Vagina (tissue), 2 donors: ENCODE measurements at regions not wholly inside any gene's neighbourhood (a gene's known extent, or its start where the extent isn't known, plus 50 kb on each side); places are given as distances from the start of the nearest gene placed in this dataset.
A peak's percentile ranks its signal among the peaks of the same experiment; 100 is the strongest.

ENCODE experiments used
- DNase-seq, 2 donors: peaks; one replicate each; pipeline ENCODE4 v3.0.0-alpha.2; 2017; ENCODE audit errors: extremely low spot score in 2 of 2
- H3K27ac ChIP-seq: fragments of 200-600 bp; sonication (generic); one replicate; pipeline ENCODE4 v1.5.1; 2019
- H3K27me3 ChIP-seq: fragments of 200-600 bp; sonication (generic); one replicate; pipeline ENCODE4 v1.5.1; 2019
- H3K36me3 ChIP-seq, 2 donors: fragments of 200-600 bp; sonication (generic); one replicate each; pipeline ENCODE4 v1.5.1; 2017 to 2019
- H3K4me1 ChIP-seq: fragments of 200-600 bp; sonication (generic); one replicate; pipeline ENCODE4 v1.5.1; 2019
- H3K4me3 ChIP-seq, 2 donors: fragments of 200-600 bp; sonication (generic); 1 replicate in 1 of 2; 2 replicates in 1 of 2; pipeline ENCODE4 v1.5.1; 2016 to 2019
- H3K9me3 ChIP-seq: fragments of 200-600 bp; sonication (generic); one replicate; pipeline ENCODE4 v1.5.1; 2019
- CTCF ChIP-seq, 3 experiments: fragments of 450-650 bp in 2 of 3; fragments of 200-600 bp in 1 of 3; sonication (generic) in 1 of 3; IDR thresholded peaks; one replicate each; pipeline ENCODE4 v1.5.1; 2017 to 2019; ENCODE audit warnings: antibody characterized with exemption in 3 of 3, mild to moderate bottlenecking in 2 of 3, moderate library complexity in 2 of 3
- POLR2A ChIP-seq, 2 donors: fragments of 450-650 bp; IDR thresholded peaks; one replicate each; pipeline ENCODE4 v1.6.1; 2017; ENCODE audit warnings: antibody characterized with exemption in 2 of 2, mild to moderate bottlenecking in 2 of 2, moderate library complexity in 2 of 2
- POLR2AphosphoS5 ChIP-seq, 2 donors: sonication (generic); formaldehyde crosslinking; IDR thresholded peaks; one replicate each; pipeline ENCODE4 v1.9.0; 2017; ENCODE audit warnings: antibody characterized with exemption in 2 of 2, mild to moderate bottlenecking in 2 of 2, low read depth in 1 of 2; ENCODE audit not compliant: insufficient read depth in 1 of 2
- intact Hi-C: fragments of 100-400 bp; cut with DNase I; formaldehyde crosslinking; loops from one replicate; pipeline ENCODE4 v1.15.1; 2023

DNA sequence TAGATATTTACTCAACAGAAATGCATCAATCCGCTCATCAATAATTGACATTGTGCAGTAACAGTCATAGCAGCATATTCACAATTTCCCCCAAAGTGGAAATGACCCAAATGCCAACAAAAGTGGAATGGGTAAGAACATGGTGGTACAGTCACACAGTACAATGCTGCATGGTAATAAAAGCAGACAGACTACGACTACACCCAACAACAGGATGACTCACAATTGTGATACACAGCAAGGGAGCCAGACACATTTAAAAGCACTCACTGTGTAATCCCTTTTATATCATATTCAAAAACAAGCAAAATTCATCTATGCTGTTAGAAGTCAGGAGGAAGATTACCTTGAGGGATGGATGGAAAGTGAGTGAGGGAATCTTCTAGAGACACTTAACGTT lies 76.5 kb upstream of the NUDT7 start:
- no peak overlapping the region for H3K4me3 ChIP-seq
- H3K27ac ChIP-seq: no peak overlapping the region
- no peaks in the 10 kb centered on the region for H3K27me3 ChIP-seq
- no peaks in the 10 kb centered on the region for H3K36me3 ChIP-seq
- intact Hi-C loops: no loop called here
- no peak for DNase-seq
- TF ChIP-seq CTCF (IDR thresholded peaks at IDR 0.05): no peak
- no peak for TF ChIP-seq POLR2AphosphoS5 (IDR thresholded peaks at IDR 0.05; ENCODE audit: insufficient read depth in 1 of 2, low read depth in 1 of 2)
- TF ChIP-seq POLR2A (IDR thresholded peaks at IDR 0.05): no peak
- H3K9me3 ChIP-seq: no peaks in the 10 kb centered on the region
- no peaks in the 10 kb centered on the region for H3K4me1 ChIP-seq

DNA sequence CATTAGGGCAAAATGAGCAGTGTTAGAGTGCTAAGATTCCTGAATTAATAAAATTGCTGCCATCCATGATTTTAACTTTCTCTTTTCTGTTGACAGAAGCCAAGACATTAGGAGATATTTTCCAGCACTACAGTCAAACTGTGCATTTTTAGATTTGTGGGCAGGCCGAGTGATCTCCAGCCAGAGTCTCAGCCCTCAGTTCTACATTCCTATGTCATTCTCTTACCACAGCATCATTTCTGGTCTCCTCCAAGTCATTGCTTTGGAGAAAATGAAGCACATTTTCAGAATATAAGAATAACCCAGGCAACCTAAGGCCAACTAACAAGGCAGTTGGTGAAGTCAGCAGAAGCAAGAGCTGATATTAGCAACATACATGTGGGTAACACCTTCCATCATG lies 74.6 kb upstream of the NUDT7 start:
- Histone ChIP-seq H3K27me3 (no peaks in the 10 kb centered on the region), H3K4me1 (no peaks in the 10 kb centered on the region), H3K4me3 (no peak overlapping the region), H3K27ac (no peak overlapping the region), H3K9me3 (no peaks in the 10 kb centered on the region), H3K36me3 (no peaks in the 10 kb centered on the region)
- intact Hi-C loops: no loop called here
- no peak for DNase-seq
- TF ChIP-seq POLR2AphosphoS5 (IDR thresholded peaks at IDR 0.05; ENCODE audit: insufficient read depth in 1 of 2, low read depth in 1 of 2): no peak

GRCh38 chr16:77650761-77651160 lies 71.6 kb upstream of the NUDT7 start:
- H3K36me3 ChIP-seq: no peaks in the 10 kb centered on the region
- H3K4me1 ChIP-seq: no peaks in the 10 kb centered on the region
- TF ChIP-seq POLR2AphosphoS5 (IDR thresholded peaks at IDR 0.05; ENCODE audit: insufficient read depth in 1 of 2, low read depth in 1 of 2) (no peak), CTCF (IDR thresholded peaks at IDR 0.05) (no peak), POLR2A (IDR thresholded peaks at IDR 0.05) (no peak)
- DNase-seq: no peak
- H3K9me3 ChIP-seq: no peaks in the 10 kb centered on the region
- no peak overlapping the region for H3K27ac ChIP-seq
- no peaks in the 10 kb centered on the region for H3K27me3 ChIP-seq
- intact Hi-C loops: loop anchor here (10.0 kb wide), 1 partner anchor 416 kb away; no protein-coding TSS in a partner anchor
- H3K4me3 ChIP-seq: no peak overlapping the region

- TF ChIP-seq POLR2AphosphoS5 (IDR thresholded peaks at IDR 0.05; ENCODE audit: insufficient read depth in 1 of 2, low read depth in 1 of 2) (peak in 1 of 2 donors; percentile 32), POLR2A (IDR thresholded peaks at IDR 0.05) (no peak), CTCF (IDR thresholded peaks at IDR 0.05) (no peak)
- DNase-seq: no peak
- H3K4me3 ChIP-seq: no peak overlapping the region
- H3K27me3 ChIP-seq: no peaks in the 10 kb centered on the region
- no peaks in the 10 kb centered on the region for H3K4me1 ChIP-seq
- no peaks in the 10 kb centered on the region for H3K9me3 ChIP-seq
- intact Hi-C loops: loop anchor here (10.0 kb wide), 1 partner anchor 418 kb away; no protein-coding TSS in a partner anchor
- no peaks in the 10 kb centered on the region for H3K36me3 ChIP-seq
- H3K27ac ChIP-seq: no peak overlapping the region
These were observed 69.9 kb upstream of the NUDT7 start for GRCh38 chr16:77652399-77652798.

GRCh38 chr16:77657016-77657415 lies 65.3 kb upstream of the NUDT7 start:
- H3K4me1 ChIP-seq: no peaks in the 10 kb centered on the region
- no peak overlapping the region for H3K27ac ChIP-seq
- no peak for DNase-seq
- no peaks in the 10 kb centered on the region for H3K9me3 ChIP-seq
- H3K4me3 ChIP-seq: no peak overlapping the region
- intact Hi-C loops: loop anchor here (10.0 kb wide), 1 partner anchor 422 kb away; no protein-coding TSS in a partner anchor
- no peak for TF ChIP-seq POLR2AphosphoS5 (IDR thresholded peaks at IDR 0.05; ENCODE audit: insufficient read depth in 1 of 2, low read depth in 1 of 2)
- no peak for TF ChIP-seq POLR2A (IDR thresholded peaks at IDR 0.05)
- TF ChIP-seq CTCF (IDR thresholded peaks at IDR 0.05): no peak
- no peaks in the 10 kb centered on the region for H3K27me3 ChIP-seq
- no peaks in the 10 kb centered on the region for H3K36me3 ChIP-seq
